ENCODE measurements at regions not wholly inside any gene's neighbourhood (a gene's known extent, or its start where the extent isn't known, plus 50 kb on each side); places are given as distances from the start of the nearest gene placed in this dataset.
A peak's percentile ranks its signal among the peaks of the same experiment; 100 is the strongest.
"Not testable (repeated sequence)": the region's sequence is repeated elsewhere in the genome, so short reads cannot be mapped to it uniquely, and the experiment has no call there.

DNA sequence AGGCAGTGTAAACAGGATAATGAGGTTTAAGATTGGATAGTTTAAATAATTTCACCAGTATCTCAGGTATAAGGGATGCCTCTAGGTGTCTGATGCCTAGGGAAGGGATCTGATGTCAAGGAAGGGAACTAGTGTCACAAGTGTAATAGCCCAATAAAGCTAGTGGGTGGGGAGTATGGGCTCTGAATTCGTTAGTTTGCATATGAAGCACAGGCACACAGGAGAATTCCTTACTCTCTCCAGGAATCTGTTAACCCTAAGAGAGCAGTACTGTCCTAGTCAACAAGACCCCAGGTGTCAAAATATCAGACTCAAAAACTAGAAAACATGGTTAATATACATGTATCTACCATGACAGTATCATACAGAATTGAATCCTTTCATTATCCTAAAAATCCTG is 352.5 kb upstream of the CYLC2 start:
- Mint-ChIP-seq H3K27me3 (ENCODE audit: low read depth) (peaks cover 5% of the 10 kb centered on the region), H3K9me3 (ENCODE audit: low read depth) (no peaks in the 10 kb centered on the region), H3K36me3 (ENCODE audit: low read depth) (no peaks in the 10 kb centered on the region), H3K27ac (ENCODE audit: unreplicated experiment) (no peak overlapping the region), H3K4me1 (ENCODE audit: low read depth) (no peaks in the 10 kb centered on the region), H3K4me3 (ENCODE audit: unreplicated experiment) (no peak overlapping the region)
- TF ChIP-seq, protein P1, sequence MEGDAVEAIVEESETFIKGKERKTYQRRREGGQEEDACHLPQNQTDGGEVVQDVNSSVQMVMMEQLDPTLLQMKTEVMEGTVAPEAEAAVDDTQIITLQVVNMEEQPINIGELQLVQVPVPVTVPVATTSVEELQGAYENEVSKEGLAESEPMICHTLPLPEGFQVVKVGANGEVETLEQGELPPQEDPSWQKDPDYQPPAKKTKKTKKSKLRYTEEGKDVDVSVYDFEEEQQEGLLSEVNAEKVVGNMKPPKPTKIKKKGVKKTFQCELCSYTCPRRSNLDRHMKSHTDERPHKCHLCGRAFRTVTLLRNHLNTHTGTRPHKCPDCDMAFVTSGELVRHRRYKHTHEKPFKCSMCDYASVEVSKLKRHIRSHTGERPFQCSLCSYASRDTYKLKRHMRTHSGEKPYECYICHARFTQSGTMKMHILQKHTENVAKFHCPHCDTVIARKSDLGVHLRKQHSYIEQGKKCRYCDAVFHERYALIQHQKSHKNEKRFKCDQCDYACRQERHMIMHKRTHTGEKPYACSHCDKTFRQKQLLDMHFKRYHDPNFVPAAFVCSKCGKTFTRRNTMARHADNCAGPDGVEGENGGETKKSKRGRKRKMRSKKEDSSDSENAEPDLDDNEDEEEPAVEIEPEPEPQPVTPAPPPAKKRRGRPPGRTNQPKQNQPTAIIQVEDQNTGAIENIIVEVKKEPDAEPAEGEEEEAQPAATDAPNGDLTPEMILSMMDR (IDR thresholded peaks at IDR 0.05) = no peak
- DNase-seq (ENCODE audit: low spot score) = no peak

DNA sequence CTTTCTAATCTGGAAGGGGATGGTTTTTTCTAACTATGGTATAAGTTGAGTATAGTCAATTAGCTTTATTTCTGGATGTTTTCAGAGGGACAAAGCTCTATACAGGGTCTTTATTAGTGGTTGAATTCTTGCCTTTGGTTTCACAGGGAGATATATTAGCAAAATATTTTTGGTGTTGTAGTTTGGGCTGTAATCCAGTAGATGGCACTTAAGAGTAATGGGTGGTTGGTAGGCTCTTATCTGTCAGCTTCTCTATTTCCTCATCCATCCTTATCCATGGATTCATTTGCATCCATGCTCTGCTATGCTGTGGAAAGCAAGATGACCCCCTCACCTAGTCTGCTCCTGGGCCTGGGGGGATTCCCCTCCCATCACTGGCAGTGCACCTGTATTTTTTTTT is 363.6 kb upstream of the CYLC2 start:
- TF ChIP-seq, protein P1 (IDR thresholded peaks at IDR 0.05) = peak; percentile 50
- Mint-ChIP-seq H3K4me1 (ENCODE audit: low read depth) (no peaks in the 10 kb centered on the region), H3K4me3 (ENCODE audit: unreplicated experiment) (no peak overlapping the region), H3K27me3 (ENCODE audit: low read depth) (no peaks in the 10 kb centered on the region), H3K36me3 (ENCODE audit: low read depth) (no peaks in the 10 kb centered on the region), H3K27ac (ENCODE audit: unreplicated experiment) (no peak overlapping the region), H3K9me3 (ENCODE audit: low read depth) (peaks cover 51% of the 10 kb centered on the region)
- no peak for DNase-seq (ENCODE audit: low spot score)

DNA sequence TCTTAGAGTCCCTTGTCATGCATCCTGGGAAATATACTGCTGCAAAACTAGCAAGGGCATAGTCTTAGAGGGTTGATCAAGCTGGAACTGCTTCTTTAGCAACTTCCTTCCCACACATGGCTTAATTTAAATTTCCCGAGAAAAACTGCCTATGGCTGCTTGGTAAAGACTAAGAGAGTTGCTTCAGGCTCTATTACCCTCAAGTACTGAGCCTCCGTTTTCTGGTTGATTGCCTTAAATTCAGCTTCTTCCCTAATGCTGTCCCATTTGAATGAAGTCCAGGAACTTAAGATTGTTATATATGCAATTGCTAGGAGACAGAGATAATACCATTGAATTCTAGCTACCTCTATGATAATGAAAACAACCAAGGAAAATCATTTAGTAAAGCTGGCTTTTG is 385.7 kb upstream of the CYLC2 start:
- no peak for DNase-seq (ENCODE audit: low spot score)
- H3K27ac Mint-ChIP-seq (ENCODE audit: unreplicated experiment) = no peak overlapping the region
- no peaks in the 10 kb centered on the region for H3K4me1 Mint-ChIP-seq (ENCODE audit: low read depth)
- H3K9me3 Mint-ChIP-seq (ENCODE audit: low read depth) = peaks cover 27% of the 10 kb centered on the region
- TF ChIP-seq, protein P1 (IDR thresholded peaks at IDR 0.05) = no peak
- no peaks in the 10 kb centered on the region for H3K27me3 Mint-ChIP-seq (ENCODE audit: low read depth)
- no peak overlapping the region for H3K4me3 Mint-ChIP-seq (ENCODE audit: unreplicated experiment)
- H3K36me3 Mint-ChIP-seq (ENCODE audit: low read depth) = no peaks in the 10 kb centered on the region

DNA sequence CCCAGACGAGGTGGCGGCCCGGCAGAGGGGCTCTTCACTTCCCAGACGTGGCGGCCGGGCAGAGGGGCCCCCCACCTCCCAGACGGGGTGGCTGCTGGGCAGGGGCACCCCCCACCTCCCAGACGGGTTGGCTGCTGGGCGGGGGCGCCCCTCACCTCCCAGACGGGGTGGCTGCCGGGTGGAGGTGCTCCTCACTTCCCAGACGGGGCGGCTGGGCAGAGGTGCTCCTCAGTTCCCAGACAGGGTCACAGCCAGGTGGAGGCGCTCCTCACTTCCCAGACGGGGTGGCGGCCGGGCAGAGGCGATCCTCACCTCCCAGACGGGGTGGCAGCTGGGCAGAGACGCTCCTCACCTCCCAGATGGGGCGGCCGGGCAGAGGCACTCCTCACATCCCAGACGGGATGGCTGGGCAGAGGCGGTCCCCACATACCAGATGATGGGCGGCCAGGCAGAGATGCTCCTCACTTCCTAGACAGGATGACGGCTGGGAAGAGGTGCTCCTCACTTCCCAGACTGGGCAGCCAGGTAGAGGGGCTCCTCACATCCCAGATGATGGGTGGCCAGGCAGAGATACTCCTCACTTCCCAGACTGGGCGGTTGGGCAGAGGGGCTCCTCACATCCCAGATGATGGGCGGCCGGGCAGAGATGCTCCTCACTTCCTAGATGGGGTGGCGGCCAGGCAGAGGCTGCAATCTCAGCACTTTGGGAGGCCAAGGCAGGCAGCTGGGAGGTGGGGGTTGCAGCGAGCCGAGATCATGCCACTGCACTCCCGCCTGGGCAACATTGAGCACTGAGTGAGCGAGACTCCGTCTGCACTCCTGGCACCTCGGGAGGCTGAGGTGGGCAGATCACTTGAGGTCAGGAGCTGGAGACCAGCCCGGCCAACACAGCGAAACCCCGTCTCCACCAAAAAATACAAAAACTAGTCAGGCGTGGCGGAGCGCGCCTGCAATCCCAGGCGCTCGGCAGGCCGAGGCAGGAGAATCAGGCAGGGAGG is 391.6 kb upstream of the CYLC2 start:
- DNase-seq (ENCODE audit: low spot score) = peak; percentile 73
- H3K4me3 Mint-ChIP-seq (ENCODE audit: unreplicated experiment); H3K27me3 Mint-ChIP-seq (ENCODE audit: low read depth); H3K27ac Mint-ChIP-seq (ENCODE audit: unreplicated experiment); H3K36me3 Mint-ChIP-seq (ENCODE audit: low read depth); H3K4me1 Mint-ChIP-seq (ENCODE audit: low read depth): not testable (repeated sequence)
- H3K9me3 Mint-ChIP-seq (ENCODE audit: low read depth) = peaks cover 44% of the 10 kb centered on the region

DNA sequence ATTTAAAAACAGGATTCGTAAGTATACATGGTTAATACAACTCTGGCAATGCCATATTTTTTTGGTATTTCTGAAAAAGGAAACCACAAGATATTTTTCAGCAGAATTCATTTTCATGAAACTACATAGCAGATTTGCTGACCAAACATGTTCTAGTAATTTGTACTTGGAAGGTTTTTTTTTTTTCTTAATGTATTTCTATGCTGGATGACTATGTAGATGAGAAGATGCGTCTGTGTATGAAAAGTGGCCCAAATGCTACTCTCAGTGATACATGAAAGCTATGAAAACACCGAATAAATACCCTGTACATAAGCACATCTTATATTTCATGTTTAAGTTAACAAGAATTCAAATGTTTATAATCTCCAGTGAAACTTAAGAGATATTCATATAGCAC is 400.9 kb upstream of the CYLC2 start:
- Mint-ChIP-seq H3K27me3 (ENCODE audit: low read depth) (no peaks in the 10 kb centered on the region), H3K4me1 (ENCODE audit: low read depth) (no peaks in the 10 kb centered on the region), H3K9me3 (ENCODE audit: low read depth) (peaks cover 16% of the 10 kb centered on the region), H3K4me3 (ENCODE audit: unreplicated experiment) (no peak overlapping the region), H3K27ac (ENCODE audit: unreplicated experiment) (no peak overlapping the region), H3K36me3 (ENCODE audit: low read depth) (no peaks in the 10 kb centered on the region)
- TF ChIP-seq, protein P1 (IDR thresholded peaks at IDR 0.05) = no peak
- no peak for DNase-seq (ENCODE audit: low spot score)

DNA sequence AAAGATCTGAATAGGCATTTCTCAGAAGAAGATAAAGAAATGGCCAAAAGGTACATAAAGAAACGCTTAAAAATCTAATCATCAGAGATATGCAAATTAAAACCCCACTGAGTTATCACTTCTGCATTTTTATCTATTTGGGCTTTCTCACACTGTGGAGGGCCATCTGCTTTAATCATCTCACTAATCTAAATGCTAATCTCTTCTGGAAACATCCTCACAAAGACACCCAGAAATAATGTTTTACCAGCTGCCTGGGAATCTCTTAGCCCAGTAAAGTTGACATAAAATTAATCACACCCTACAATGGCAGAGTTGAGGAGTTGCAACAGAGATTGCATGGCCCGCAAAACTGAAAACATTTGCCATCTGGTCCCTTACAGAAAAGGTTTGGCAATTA is 407.9 kb upstream of the CYLC2 start:
- TF ChIP-seq, protein P1 (IDR thresholded peaks at IDR 0.05) = no peak
- DNase-seq (ENCODE audit: low spot score) = no peak
- Mint-ChIP-seq H3K27me3 (ENCODE audit: low read depth) (peaks cover 7% of the 10 kb centered on the region), H3K4me3 (ENCODE audit: unreplicated experiment) (no peak overlapping the region), H3K9me3 (ENCODE audit: low read depth) (no peaks in the 10 kb centered on the region), H3K27ac (ENCODE audit: unreplicated experiment) (no peak overlapping the region), H3K36me3 (ENCODE audit: low read depth) (no peaks in the 10 kb centered on the region), H3K4me1 (ENCODE audit: low read depth) (no peaks in the 10 kb centered on the region)

All from chondrocyte (in vitro differentiated cells).